Spinal cord (tissue), 9 donors: ENCODE measurements at regions not wholly inside any gene's neighbourhood (a gene's known extent, or its start where the extent isn't known, plus 50 kb on each side); places are given as distances from the start of the nearest gene placed in this dataset.

Experiments
- DNase-seq, 6 donors: peaks; one replicate each; pipeline versions ENCODE4 v3.0.0 to v3.0.0-alpha.2; 2013 to 2015; ENCODE audit warnings: low spot score in 6 of 6, low read depth in 4 of 6
- H3K27ac ChIP-seq: one replicate; pipeline ENCODE4 v1.5.1; 2013; ENCODE audit warnings: low read depth, low read length, control low read depth
- H3K27me3 ChIP-seq: one replicate; pipeline ENCODE4 v1.6.1; 2013; ENCODE audit warnings: low read length; ENCODE audit not compliant: control insufficient read depth, insufficient read depth
- H3K36me3 ChIP-seq: one replicate; pipeline ENCODE4 v1.6.1; 2013; ENCODE audit warnings: low read length; ENCODE audit not compliant: control insufficient read depth, insufficient read depth
- H3K4me1 ChIP-seq: one replicate; pipeline ENCODE4 v1.6.1; 2013; ENCODE audit warnings: low read length; ENCODE audit not compliant: control insufficient read depth, insufficient read depth
- H3K4me3 ChIP-seq: one replicate; pipeline ENCODE4 v1.5.1; 2013; ENCODE audit warnings: low read depth, low read length, control low read depth
- H3K9me3 ChIP-seq: one replicate; pipeline ENCODE4 v1.6.1; 2013; ENCODE audit warnings: low read length; ENCODE audit not compliant: control insufficient read depth, insufficient read depth
- WGBS: methylation state at CpG from one replicate; pipeline ENCODE4 v1.1.5; 2013; ENCODE audit warnings: missing lambda C conversion rate; ENCODE audit not compliant: insufficient coverage; 5-methylcytosine and 5-hydroxymethylcytosine counted together
- donor health status: healthy.

GRCh38 chr3:27848826-27849225 is 126.7 kb upstream of the EOMES start:
- Histone ChIP-seq H3K4me3 (no peak overlapping the region), H3K9me3 (peaks cover 3% of the 10 kb centered on the region), H3K4me1 (no peaks in the 10 kb centered on the region), H3K36me3 (no peaks in the 10 kb centered on the region), H3K27ac (no peak overlapping the region), H3K27me3 (no peaks in the 10 kb centered on the region)
- no CpG with 5 or more reads among the region's 1 CpG for WGBS
- no peak for DNase-seq

- Histone ChIP-seq H3K9me3 (no peaks in the 10 kb centered on the region), H3K27ac (no peak overlapping the region), H3K4me1 (no peaks in the 10 kb centered on the region), H3K36me3 (no peaks in the 10 kb centered on the region), H3K4me3 (no peak overlapping the region), H3K27me3 (no peaks in the 10 kb centered on the region)
- no CpG with 5 or more reads among the region's 1 CpG for WGBS
- DNase-seq, result no peak
These were observed 137.7 kb upstream of the EOMES start for GRCh38 chr3:27859821-27860220.

DNA sequence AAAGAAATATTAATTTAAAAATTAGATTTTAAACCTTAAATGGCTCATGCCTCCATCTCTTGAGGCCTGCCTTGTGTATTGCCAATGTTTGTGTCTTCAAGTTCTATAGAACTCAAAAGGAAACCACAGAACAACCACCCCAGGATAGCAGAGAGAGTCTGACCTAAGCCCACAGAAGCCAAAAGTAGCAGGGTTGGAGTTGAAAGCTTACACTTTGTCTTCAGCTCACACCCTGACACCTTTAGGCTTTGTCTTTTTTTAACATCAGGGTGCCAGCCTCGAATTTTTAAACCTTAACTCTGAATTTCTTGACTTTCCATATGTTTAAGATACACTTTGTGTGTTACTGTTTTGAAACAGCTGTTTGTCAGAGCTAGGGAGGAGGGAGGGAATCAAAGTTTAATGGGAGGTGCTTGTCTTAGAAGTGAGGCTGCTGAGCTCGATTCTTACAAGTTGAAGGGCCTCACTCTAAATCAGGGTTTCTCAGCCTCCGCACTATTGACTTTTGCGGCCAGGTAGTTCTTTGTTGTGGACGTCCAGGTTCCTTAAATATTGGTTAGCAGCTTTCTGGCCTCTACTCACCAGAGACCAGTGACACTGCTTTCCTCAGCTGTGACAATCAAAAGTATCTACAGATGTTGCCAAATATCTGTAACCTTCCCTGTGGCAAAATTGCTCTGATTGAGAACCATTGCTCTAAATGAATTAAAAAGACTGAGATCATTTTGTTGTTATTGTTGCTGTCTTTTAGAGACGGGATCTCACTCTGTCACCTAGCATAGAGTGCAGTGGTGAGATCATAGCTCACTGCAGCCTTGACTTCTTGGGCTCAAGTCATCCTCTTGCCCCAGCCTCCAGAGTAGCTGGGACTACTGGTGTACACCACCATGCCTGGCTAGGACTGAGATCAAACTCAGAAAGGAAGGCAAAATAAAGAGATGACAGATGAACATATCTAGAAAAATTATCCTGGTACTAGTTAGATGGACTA is 139.2 kb upstream of the EOMES start:
- Histone ChIP-seq H3K4me3 (no peak overlapping the region), H3K36me3 (no peaks in the 10 kb centered on the region), H3K4me1 (no peaks in the 10 kb centered on the region), H3K27me3 (no peaks in the 10 kb centered on the region), H3K27ac (no peak overlapping the region), H3K9me3 (no peaks in the 10 kb centered on the region)
- WGBS, result 85% methylated on average over 4 of the region's 6 CpGs
- DNase-seq, result no peak

DNA sequence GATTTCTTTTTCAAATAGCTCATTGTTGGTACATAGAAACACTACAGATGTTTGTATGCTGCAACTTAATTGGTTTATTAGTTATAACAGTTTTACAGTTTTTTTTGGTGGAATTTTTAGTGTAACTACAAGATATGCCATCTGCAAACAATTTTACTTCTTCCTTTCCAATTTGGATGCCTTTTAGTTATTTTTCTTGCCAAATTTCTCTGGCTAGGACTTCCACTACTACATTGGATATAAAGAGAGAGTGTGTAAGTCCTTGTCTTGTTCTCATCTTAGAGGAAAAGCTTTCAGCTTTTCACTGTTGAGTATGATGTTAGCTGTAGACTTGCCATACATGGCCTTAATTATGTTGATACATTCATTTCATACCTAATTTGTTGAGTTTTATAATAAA is 143.6 kb upstream of the EOMES start:
- Histone ChIP-seq H3K4me1 (no peaks in the 10 kb centered on the region), H3K27me3 (no peaks in the 10 kb centered on the region), H3K4me3 (no peak overlapping the region), H3K9me3 (peaks cover 3% of the 10 kb centered on the region), H3K36me3 (no peaks in the 10 kb centered on the region), H3K27ac (no peak overlapping the region)
- peak in 1 of 6 donors; percentile 46 for DNase-seq

DNA sequence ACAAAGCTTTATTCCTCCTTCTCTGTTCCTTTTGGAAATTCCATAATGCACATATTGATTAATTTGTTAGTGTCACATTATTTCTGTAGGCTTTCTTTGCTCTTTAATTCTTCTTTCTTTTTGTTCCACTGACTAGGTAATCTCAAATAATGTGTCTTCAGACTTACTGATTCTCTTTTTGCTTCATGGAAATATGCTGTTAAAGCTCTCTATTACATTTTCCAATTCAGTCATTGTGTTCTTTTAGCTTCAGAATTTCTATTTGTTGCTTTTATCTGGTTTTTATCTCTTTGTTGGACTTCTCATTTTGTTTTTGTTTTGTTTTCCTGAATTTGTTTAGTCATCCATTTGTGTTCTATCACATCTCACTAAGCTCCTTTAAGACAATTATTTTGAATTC is 147.0 kb upstream of the EOMES start:
- no peaks in the 10 kb centered on the region for H3K27me3 ChIP-seq
- H3K27ac ChIP-seq, result no peak overlapping the region

DNA sequence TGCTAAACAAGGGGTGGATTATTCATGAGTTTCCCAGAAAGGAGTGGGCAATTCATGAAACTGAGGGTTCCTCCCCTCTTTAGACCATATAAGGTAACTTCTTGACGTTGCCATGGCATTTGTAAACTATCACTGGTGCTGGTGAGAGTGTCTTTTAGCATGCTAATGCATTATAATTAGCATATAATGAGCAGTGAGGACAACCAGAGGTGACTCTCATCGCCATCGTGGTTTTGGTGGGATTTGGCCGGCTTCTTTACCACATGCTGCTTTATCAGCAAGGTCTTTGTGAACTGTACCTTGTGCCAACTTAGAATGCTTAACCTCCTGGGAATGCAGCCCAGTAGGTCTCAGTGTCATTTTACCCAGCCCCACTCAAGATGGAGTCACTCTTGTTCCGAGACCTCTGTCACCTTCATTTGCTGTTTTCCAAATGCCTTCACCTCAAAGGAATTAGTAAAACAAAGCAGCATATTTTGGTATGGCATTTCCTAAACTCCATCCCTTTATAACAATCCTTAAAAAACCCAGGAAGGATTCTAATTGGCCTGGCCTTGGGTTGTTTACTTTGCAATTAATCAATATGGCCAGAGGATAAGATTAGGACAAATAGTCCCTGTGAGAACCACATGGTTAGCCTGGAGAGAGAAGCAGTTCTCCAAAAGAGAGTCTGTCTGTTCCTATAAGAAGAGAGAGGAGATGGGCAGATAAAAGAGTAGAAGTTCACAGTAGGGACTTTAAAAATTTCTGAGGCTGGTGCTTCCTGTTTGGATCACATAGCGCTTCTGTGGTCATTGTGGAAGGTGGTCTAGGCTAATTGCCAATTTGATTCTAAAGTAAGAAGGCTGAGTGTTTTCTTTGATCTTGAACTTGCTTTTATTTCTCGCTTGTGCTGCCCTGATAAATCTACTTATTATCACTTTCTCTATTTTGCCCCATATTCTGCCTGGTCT is 155.2 kb upstream of the EOMES start:
- WGBS, result 56% methylated on average over 5 of the region's 7 CpGs
- H3K36me3 ChIP-seq, result no peaks in the 10 kb centered on the region
- no peaks in the 10 kb centered on the region for H3K9me3 ChIP-seq
- H3K4me1 ChIP-seq, result no peaks in the 10 kb centered on the region
- H3K27me3 ChIP-seq, result no peaks in the 10 kb centered on the region
- H3K4me3 ChIP-seq, result no peak overlapping the region
- DNase-seq, result no peak
- no peak overlapping the region for H3K27ac ChIP-seq

More for the DNA sequence above, 147.0 kb upstream of the EOMES start:
- H3K9me3 ChIP-seq, result peaks cover 3% of the 10 kb centered on the region
- no peak for DNase-seq
- H3K36me3 ChIP-seq, result no peaks in the 10 kb centered on the region
- no peaks in the 10 kb centered on the region for H3K4me1 ChIP-seq
- H3K4me3 ChIP-seq, result no peak overlapping the region

DNA sequence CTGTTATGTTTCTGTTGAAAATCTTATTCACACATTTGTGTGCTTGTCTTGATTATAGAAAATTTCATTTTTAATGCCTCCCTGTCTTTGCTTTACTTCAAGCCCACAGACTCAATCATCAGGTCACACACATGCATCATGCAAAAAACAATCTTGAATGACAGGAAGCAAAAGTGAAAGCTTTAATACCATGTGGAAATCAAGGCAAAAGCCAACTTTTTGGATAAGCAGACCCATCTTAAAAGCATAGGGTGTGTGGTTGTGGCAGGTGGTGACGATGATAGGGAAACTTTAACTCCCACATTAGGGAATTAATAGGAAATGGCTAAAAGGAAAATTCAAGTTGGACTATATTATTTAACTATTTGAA is 155.9 kb upstream of the EOMES start:
- Histone ChIP-seq H3K4me3 (no peak overlapping the region), H3K36me3 (no peaks in the 10 kb centered on the region)
- WGBS, result no CpG with 5 or more reads among the region's 1 CpG

DNA sequence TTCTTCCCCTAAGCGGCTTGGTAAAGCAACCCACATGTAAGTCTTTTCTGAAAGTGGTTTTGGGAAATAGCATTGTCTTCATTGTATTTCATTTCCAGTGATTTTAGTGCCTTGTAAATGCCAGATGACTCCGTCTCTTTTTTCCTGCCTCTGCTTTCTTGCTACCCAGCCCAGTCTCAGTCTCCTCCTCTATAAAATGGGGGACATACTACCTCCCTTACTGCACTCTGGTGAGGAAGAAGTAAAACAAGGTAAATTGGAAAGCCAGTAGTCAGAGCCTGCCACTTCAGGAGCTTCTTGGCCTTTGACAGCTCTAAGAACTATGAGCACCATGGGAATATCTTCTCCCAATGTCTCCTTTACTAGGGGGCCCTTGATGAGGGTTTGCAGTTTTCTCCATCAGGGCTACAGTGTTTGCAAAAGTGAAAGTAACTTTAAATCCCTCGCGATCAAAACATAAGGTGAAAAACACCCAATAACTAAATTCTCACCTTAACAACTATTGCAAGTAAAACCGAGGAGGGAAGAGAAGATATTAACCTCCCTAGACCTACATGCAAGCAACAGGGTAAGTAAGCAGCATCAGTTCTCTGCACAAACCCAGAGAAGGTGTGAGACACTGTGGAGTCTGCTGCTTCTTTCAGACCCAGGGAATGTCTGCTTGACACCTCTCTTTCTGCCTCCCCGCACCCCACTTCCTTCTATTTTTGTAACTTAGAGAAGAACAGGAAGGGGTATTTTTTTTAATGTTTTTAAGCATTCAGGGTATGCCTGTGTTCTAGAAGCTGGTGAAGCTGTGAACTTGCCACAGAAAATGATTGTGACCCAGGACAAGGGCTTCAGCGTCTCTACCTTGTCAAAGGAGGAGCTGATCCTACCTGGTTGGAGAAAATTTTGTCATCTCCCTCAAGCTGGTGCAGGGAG is 159.1 kb upstream of the EOMES start:
- DNase-seq, result no peak
- H3K27me3 ChIP-seq, result no peaks in the 10 kb centered on the region
- WGBS, result 71% methylated on average over 1 of the region's 7 CpGs

More for the DNA sequence above, 155.9 kb upstream of the EOMES start:
- Histone ChIP-seq H3K27ac (no peak overlapping the region), H3K27me3 (no peaks in the 10 kb centered on the region), H3K4me1 (no peaks in the 10 kb centered on the region), H3K9me3 (no peaks in the 10 kb centered on the region)
- no peak for DNase-seq

DNA sequence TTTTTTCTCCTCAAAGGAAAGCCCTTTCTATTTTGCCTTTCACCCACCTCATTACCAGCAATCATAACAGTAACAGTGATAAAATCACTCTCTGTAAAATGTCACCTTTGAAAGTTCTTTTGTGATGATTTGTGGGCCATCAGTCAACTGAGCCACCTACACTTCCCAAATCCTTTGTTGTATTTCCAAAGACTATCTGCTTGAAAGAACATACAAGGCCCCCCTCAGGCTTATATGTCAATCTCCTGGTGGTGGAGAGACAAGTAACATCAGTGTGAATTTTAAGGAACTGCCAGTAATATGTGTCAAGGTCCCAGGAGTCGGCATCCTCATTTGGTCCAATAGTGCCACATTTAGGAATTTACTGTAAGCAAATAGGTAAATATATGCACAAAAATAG is 161.1 kb upstream of the EOMES start:
- no peak for DNase-seq
- Histone ChIP-seq H3K27ac (no peak overlapping the region), H3K36me3 (no peaks in the 10 kb centered on the region), H3K27me3 (no peaks in the 10 kb centered on the region), H3K9me3 (no peaks in the 10 kb centered on the region), H3K4me1 (no peaks in the 10 kb centered on the region), H3K4me3 (no peak overlapping the region)
- WGBS, result no CpG with 5 or more reads among the region's 1 CpG

More for the DNA sequence above, 159.1 kb upstream of the EOMES start:
- Histone ChIP-seq H3K4me1 (no peaks in the 10 kb centered on the region), H3K4me3 (no peak overlapping the region), H3K27ac (no peak overlapping the region), H3K9me3 (no peaks in the 10 kb centered on the region), H3K36me3 (no peaks in the 10 kb centered on the region)
